GM19397 (cell line): ENCODE measurements at regions not wholly inside any gene's neighbourhood (a gene's known extent, or its start where the extent isn't known, plus 50 kb on each side); places are given as distances from the start of the nearest gene placed in this dataset.

Experiments used
- ATAC-seq: cut with Tn5 transposase; IDR thresholded peaks from one replicate; pipeline ENCODE4 v1.9.1; 2021; ENCODE audit warnings: mild to moderate bottlenecking, moderate library complexity; ENCODE audit not compliant: unreplicated experiment

- no peak for ATAC-seq
Observed at GRCh38 chr9:108724122-108724521, 131.7 kb downstream of the ACTL7B start.

- no peak for ATAC-seq
Observed at GRCh38 chr9:108722396-108722795, 133.4 kb downstream of the ACTL7B start.

- no peak for ATAC-seq
Observed at GRCh38 chr9:108720191-108720642, 135.6 kb downstream of the ACTL7B start.

- no peak for ATAC-seq
Observed at GRCh38 chr9:108710424-108710823, 145.4 kb downstream of the ACTL7B start.

- ATAC-seq = no peak
Observed at GRCh38 chr9:108709997-108710396, 145.8 kb downstream of the ACTL7B start.

GRCh38 chr9:108709126-108709525 lies 146.7 kb downstream of the ACTL7B start:
- no peak for ATAC-seq

- no peak for ATAC-seq
Observed at GRCh38 chr9:108708448-108708847, 147.3 kb downstream of the ACTL7B start.

- ATAC-seq = no peak
Observed at GRCh38 chr9:108707120-108707519, 148.7 kb downstream of the ACTL7B start.

- no peak for ATAC-seq
Observed at GRCh38 chr9:108704156-108704852, 151.5 kb downstream of the ACTL7B start.

- no peak for ATAC-seq
Observed at GRCh38 chr9:108703429-108703828, 152.4 kb downstream of the ACTL7B start.

GRCh38 chr9:108702681-108703080 lies 153.1 kb downstream of the ACTL7B start:
- ATAC-seq = no peak

GRCh38 chr9:108698801-108699200 lies 157.0 kb downstream of the ACTL7B start:
- ATAC-seq = no peak

- no peak for ATAC-seq
Observed at GRCh38 chr9:108698231-108698630, 157.6 kb downstream of the ACTL7B start.

GRCh38 chr9:108696156-108696555 lies 159.6 kb downstream of the ACTL7B start:
- no peak for ATAC-seq

GRCh38 chr9:108694170-108694569 lies 161.6 kb downstream of the ACTL7B start:
- no peak for ATAC-seq

- no peak for ATAC-seq
Observed at GRCh38 chr9:108691614-108692013, 164.2 kb downstream of the ACTL7B start.

GRCh38 chr9:108688676-108689075 lies 167.1 kb downstream of the ACTL7B start:
- ATAC-seq = no peak

GRCh38 chr9:108688051-108688450 lies 167.7 kb downstream of the ACTL7B start:
- no peak for ATAC-seq

- ATAC-seq = no peak
Observed at GRCh38 chr9:108687006-108687987, 168.5 kb downstream of the ACTL7B start.

GRCh38 chr9:108684288-108685025 lies 171.3 kb downstream of the ACTL7B start:
- no peak for ATAC-seq

- ATAC-seq = no peak
Observed at GRCh38 chr9:108683245-108683644, 172.5 kb downstream of the ACTL7B start.
